Left lung (tissue), 4 donors: ENCODE measurements at regions not wholly inside any gene's neighbourhood (a gene's known extent, or its start where the extent isn't known, plus 50 kb on each side); places are given as distances from the start of the nearest gene placed in this dataset.

Experiments used
- ATAC-seq: fragments of 200-7000 bp; cut with Tn5 transposase; one replicate; pipeline ENCODE4 v1.9.1; 2020; ENCODE audit warnings: moderate library complexity
- DNase-seq, 4 donors: peaks; one replicate each; pipeline ENCODE4 v3.0.0-alpha.2; 2013 to 2020
- H3K27ac ChIP-seq, 2 donors: fragments of 200-600 bp; sonication (generic) in 1 of 2; one replicate each; pipeline versions ENCODE4 v1.5.0 to v1.8.0; 2020 to 2021
- H3K27me3 ChIP-seq, 2 donors: fragments of 200-600 bp; sonication (generic) in 1 of 2; one replicate each; pipeline versions ENCODE4 v1.5.0 to v1.8.0; 2020 to 2021
- H3K36me3 ChIP-seq, 2 donors: fragments of 200-600 bp; sonication (generic) in 1 of 2; one replicate each; pipeline versions ENCODE4 v1.5.0 to v1.8.0; 2020 to 2021
- H3K4me1 ChIP-seq, 2 donors: fragments of 200-600 bp; one replicate each; pipeline ENCODE4 v1.8.0; 2021
- H3K4me3 ChIP-seq, 2 donors: fragments of 200-600 bp; sonication (generic) in 1 of 2; one replicate each; pipeline versions ENCODE4 v1.5.0 to v1.8.0; 2020 to 2021; ENCODE audit warnings: mild to moderate bottlenecking in 1 of 2
- H3K9me3 ChIP-seq, 2 donors: fragments of 200-600 bp; sonication (generic) in 1 of 2; one replicate each; pipeline versions ENCODE4 v1.5.0 to v1.8.0; 2020 to 2021
- CTCF ChIP-seq, 2 donors: fragments of 200-600 bp; sonication (generic) in 1 of 2; IDR thresholded peaks; one replicate each; pipeline versions ENCODE4 v1.5.0 to v1.8.0; 2021; ENCODE audit warnings: antibody characterized with exemption in 2 of 2
- intact Hi-C, 2 donors: fragments of 100-400 bp; cut with DNase I; formaldehyde crosslinking; loops; one replicate each; pipeline versions ENCODE4 v1.11.2 to v1.14.2; 2022
- donor health status: DM: no; HTN: yes; CAD: no.
- donor health status: DM: no; HTN: no; CAD: no.

GRCh38 chr14:66306101-66306500, 180.1 kb upstream of the CCDC196 start:
- Histone ChIP-seq H3K4me3 (no peak overlapping the region), H3K9me3 (peaks cover 0 to 13% of the 10 kb centered on the region in 2 donors), H3K27ac (no peak overlapping the region), H3K36me3 (no peaks in the 10 kb centered on the region), H3K4me1 (no peaks in the 10 kb centered on the region), H3K27me3 (no peaks in the 10 kb centered on the region)
- no peak for DNase-seq
- ATAC-seq = no peak
- no peak for TF ChIP-seq CTCF (IDR thresholded peaks at IDR 0.05)
- intact Hi-C loops = no loop called here

- H3K4me3 ChIP-seq = no peak overlapping the region
- no peak overlapping the region for H3K27ac ChIP-seq
- ATAC-seq = no peak
- no peak for DNase-seq
- H3K36me3 ChIP-seq = no peaks in the 10 kb centered on the region
- TF ChIP-seq CTCF (IDR thresholded peaks at IDR 0.05) = no peak
- H3K9me3 ChIP-seq = peaks cover 0 to 15% of the 10 kb centered on the region in 2 donors
- intact Hi-C loops = no loop called here
- no peaks in the 10 kb centered on the region for H3K4me1 ChIP-seq
- no peaks in the 10 kb centered on the region for H3K27me3 ChIP-seq
Observed at GRCh38 chr14:66311058-66311457, 175.1 kb upstream of the CCDC196 start.

GRCh38 chr14:66311990-66312389, 174.2 kb upstream of the CCDC196 start:
- no peak for DNase-seq
- ATAC-seq = no peak
- H3K4me3 ChIP-seq = no peak overlapping the region
- H3K27ac ChIP-seq = no peak overlapping the region
- H3K4me1 ChIP-seq = no peaks in the 10 kb centered on the region
- H3K27me3 ChIP-seq = no peaks in the 10 kb centered on the region
- TF ChIP-seq CTCF (IDR thresholded peaks at IDR 0.05) = no peak
- intact Hi-C loops = no loop called here
- H3K36me3 ChIP-seq = no peaks in the 10 kb centered on the region
- H3K9me3 ChIP-seq = peaks cover 0 to 15% of the 10 kb centered on the region in 2 donors

- H3K36me3 ChIP-seq = no peaks in the 10 kb centered on the region
- peaks cover 0 to 15% of the 10 kb centered on the region in 2 donors for H3K9me3 ChIP-seq
- no peak for ATAC-seq
- TF ChIP-seq CTCF (IDR thresholded peaks at IDR 0.05) = no peak
- intact Hi-C loops = no loop called here
- H3K27ac ChIP-seq = no peak overlapping the region
- DNase-seq = no peak
- no peak overlapping the region for H3K4me3 ChIP-seq
- H3K4me1 ChIP-seq = no peaks in the 10 kb centered on the region
- no peaks in the 10 kb centered on the region for H3K27me3 ChIP-seq
Observed at GRCh38 chr14:66312451-66312850, 173.7 kb upstream of the CCDC196 start.

GRCh38 chr14:66315098-66315497, 171.1 kb upstream of the CCDC196 start:
- H3K36me3 ChIP-seq = no peaks in the 10 kb centered on the region
- no peak overlapping the region for H3K4me3 ChIP-seq
- no peaks in the 10 kb centered on the region for H3K4me1 ChIP-seq
- no peak for TF ChIP-seq CTCF (IDR thresholded peaks at IDR 0.05)
- H3K27me3 ChIP-seq = no peaks in the 10 kb centered on the region
- peaks cover 0 to 18% of the 10 kb centered on the region in 2 donors for H3K9me3 ChIP-seq
- DNase-seq (no peak), ATAC-seq (no peak)
- intact Hi-C loops = no loop called here
- H3K27ac ChIP-seq = no peak overlapping the region
